ENCODE measurements at regions not wholly inside any gene's neighbourhood (a gene's known extent, or its start where the extent isn't known, plus 50 kb on each side); places are given as distances from the start of the nearest gene placed in this dataset.

- TF ChIP-seq POLR2A (IDR thresholded peaks at IDR 0.05) (no peak), CTCF (IDR thresholded peaks at IDR 0.05) (no peak)
Observed at GRCh38 chr5:18888821-18889220, 1099.2 kb downstream of the CDH18 start.

Measured in Peyer's patch (tissue), 4 donors.